A673 (cell line): ENCODE measurements at regions not wholly inside any gene's neighbourhood (a gene's known extent, or its start where the extent isn't known, plus 50 kb on each side); places are given as distances from the start of the nearest gene placed in this dataset.

ENCODE experiments used
- EZH2 ChIP-seq: fragments of 200-600 bp; sonication (generic); IDR thresholded peaks from 2 replicates; pipeline ENCODE4 v1.6.1; 2017; ENCODE audit warnings: borderline replicate concordance, low read depth, mild to moderate bottlenecking, mixed read lengths, antibody characterized with exemption, low read length; ENCODE audit not compliant: poor library complexity, severe bottlenecking
- TF ChIP-seq, protein P1 (sequence below): fragments of 300-800, 200-600 bp; sonication (generic); conservative IDR thresholded peaks from 2 replicates; pipeline ENCODE4 v1.5.1; 2017; ENCODE audit warnings: low read depth, mild to moderate bottlenecking, antibody characterized with exemption, low read length, moderate library complexity, mixed read lengths

DNA sequence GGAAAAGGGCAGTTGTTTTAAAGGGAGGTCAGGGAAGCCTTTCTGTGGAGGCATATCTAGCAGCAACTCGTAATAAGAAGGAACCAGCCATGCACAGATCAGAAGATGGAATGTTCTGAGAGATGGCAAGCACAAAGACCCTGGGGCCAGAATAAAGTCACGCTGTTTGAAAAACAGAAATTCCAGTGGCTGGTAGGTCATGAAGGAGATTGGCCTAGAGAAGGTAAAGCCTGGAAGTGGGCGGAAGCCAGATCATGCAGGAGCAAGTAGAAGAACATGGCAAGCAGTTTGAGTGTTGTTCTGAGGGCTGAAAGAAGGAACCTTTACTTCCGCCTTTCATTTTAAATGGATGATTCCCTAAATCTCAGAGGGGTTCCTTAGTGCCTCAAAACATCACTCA lies 208.1 kb upstream of the PPP2R3A start:
- TF ChIP-seq EZH2: no peak
- TF ChIP-seq, protein P1, sequence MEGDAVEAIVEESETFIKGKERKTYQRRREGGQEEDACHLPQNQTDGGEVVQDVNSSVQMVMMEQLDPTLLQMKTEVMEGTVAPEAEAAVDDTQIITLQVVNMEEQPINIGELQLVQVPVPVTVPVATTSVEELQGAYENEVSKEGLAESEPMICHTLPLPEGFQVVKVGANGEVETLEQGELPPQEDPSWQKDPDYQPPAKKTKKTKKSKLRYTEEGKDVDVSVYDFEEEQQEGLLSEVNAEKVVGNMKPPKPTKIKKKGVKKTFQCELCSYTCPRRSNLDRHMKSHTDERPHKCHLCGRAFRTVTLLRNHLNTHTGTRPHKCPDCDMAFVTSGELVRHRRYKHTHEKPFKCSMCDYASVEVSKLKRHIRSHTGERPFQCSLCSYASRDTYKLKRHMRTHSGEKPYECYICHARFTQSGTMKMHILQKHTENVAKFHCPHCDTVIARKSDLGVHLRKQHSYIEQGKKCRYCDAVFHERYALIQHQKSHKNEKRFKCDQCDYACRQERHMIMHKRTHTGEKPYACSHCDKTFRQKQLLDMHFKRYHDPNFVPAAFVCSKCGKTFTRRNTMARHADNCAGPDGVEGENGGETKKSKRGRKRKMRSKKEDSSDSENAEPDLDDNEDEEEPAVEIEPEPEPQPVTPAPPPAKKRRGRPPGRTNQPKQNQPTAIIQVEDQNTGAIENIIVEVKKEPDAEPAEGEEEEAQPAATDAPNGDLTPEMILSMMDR: no peak
